Natural killer cell treated with Interleukin-12 subunit alpha and Interleukin-12 subunit beta and Interleukin-15 and Interleukin-18, amount 100 ng/mL, for 72 hours (primary cell): ENCODE measurements at regions not wholly inside any gene's neighbourhood (a gene's known extent, or its start where the extent isn't known, plus 50 kb on each side); places are given as distances from the start of the nearest gene placed in this dataset.

Experiments used
- ATAC-seq, 2 donors: fragments of 150-1000 bp; cut with Tn5 transposase in 1 of 2; sonication (Bioruptor Pico), chemical (Tn5 transposase) in 1 of 2; 2 replicates each; pipeline ENCODE4 v1.10.0; 2021
- DNase-seq: peaks from one replicate; pipeline ENCODE4 v3.0.0; 2022; ENCODE audit warnings: low spot score
- H3K27ac Mint-ChIP-seq, 2 donors: 1 replicate in 1 of 2; 2 replicates in 1 of 2; pipeline ENCODE4 v1.8.0; 2022; ENCODE audit warnings: mixed read lengths in 2 of 2, mild to moderate bottlenecking in 1 of 2, moderate library complexity in 1 of 2
- H3K27me3 Mint-ChIP-seq, 2 donors: 1 replicate in 1 of 2; 2 replicates in 1 of 2; pipeline ENCODE4 v1.8.0; 2022; ENCODE audit warnings: mixed read lengths in 2 of 2
- H3K36me3 Mint-ChIP-seq: one replicate; pipeline ENCODE4 v1.8.0; 2022; ENCODE audit warnings: mixed read lengths
- H3K4me1 Mint-ChIP-seq, 2 donors: 1 replicate in 1 of 2; 2 replicates in 1 of 2; pipeline ENCODE4 v1.8.0; 2022; ENCODE audit warnings: low read depth in 2 of 2, mixed read lengths in 2 of 2, mild to moderate bottlenecking in 1 of 2
- H3K4me3 Mint-ChIP-seq: one replicate; pipeline ENCODE4 v1.8.0; 2022; ENCODE audit warnings: mixed read lengths
- H3K9me3 Mint-ChIP-seq: 2 replicates; pipeline ENCODE4 v1.8.0; 2022; ENCODE audit warnings: mixed read lengths

GRCh38 chr12:124626971-124627411, 59.6 kb upstream of the NCOR2 start:
- ATAC-seq (no peak), DNase-seq (no peak)
- Mint-ChIP-seq H3K9me3 (no peaks in the 10 kb centered on the region), H3K27ac (no peak overlapping the region), H3K36me3 (no peaks in the 10 kb centered on the region), H3K27me3 (peaks cover 0 to 7% of the 10 kb centered on the region in 2 donors), H3K4me1 (peaks cover 0 to 3% of the 10 kb centered on the region in 2 donors), H3K4me3 (no peak overlapping the region)

- Mint-ChIP-seq H3K4me3 (no peak overlapping the region), H3K4me1 (peaks cover 0 to 3% of the 10 kb centered on the region in 2 donors), H3K36me3 (no peaks in the 10 kb centered on the region), H3K27ac (no peak overlapping the region), H3K9me3 (no peaks in the 10 kb centered on the region), H3K27me3 (peaks cover 0 to 7% of the 10 kb centered on the region in 2 donors)
- ATAC-seq = peak in 1 of 2 donors; percentile 30
- no peak for DNase-seq
These were observed 58.7 kb upstream of the NCOR2 start for GRCh38 chr12:124625867-124626675.

- H3K36me3 Mint-ChIP-seq = no peaks in the 10 kb centered on the region
- H3K4me1 Mint-ChIP-seq = peaks cover 0 to 3% of the 10 kb centered on the region in 2 donors
- peaks cover 0 to 7% of the 10 kb centered on the region in 2 donors for H3K27me3 Mint-ChIP-seq
- no peak for DNase-seq
- H3K9me3 Mint-ChIP-seq = no peaks in the 10 kb centered on the region
- no peak overlapping the region for H3K4me3 Mint-ChIP-seq
- H3K27ac Mint-ChIP-seq = no peak overlapping the region
- ATAC-seq = no peak
These were observed 57.4 kb upstream of the NCOR2 start for GRCh38 chr12:124624823-124625222.

GRCh38 chr12:124623344-124624035, 56.1 kb upstream of the NCOR2 start:
- peaks cover 3 to 9% of the 10 kb centered on the region in 2 donors for H3K27me3 Mint-ChIP-seq
- DNase-seq (no peak), ATAC-seq (no peak)
- H3K4me3 Mint-ChIP-seq = no peak overlapping the region
- no peaks in the 10 kb centered on the region for H3K9me3 Mint-ChIP-seq
- no peaks in the 10 kb centered on the region for H3K36me3 Mint-ChIP-seq
- H3K27ac Mint-ChIP-seq = no peak overlapping the region
- H3K4me1 Mint-ChIP-seq = peaks cover 0 to 3% of the 10 kb centered on the region in 2 donors

GRCh38 chr12:124622764-124623163, 55.4 kb upstream of the NCOR2 start:
- Mint-ChIP-seq H3K27me3 (peaks cover 7 to 10% of the 10 kb centered on the region in 2 donors), H3K27ac (no peak overlapping the region), H3K36me3 (no peaks in the 10 kb centered on the region), H3K4me1 (peaks cover 0 to 3% of the 10 kb centered on the region in 2 donors), H3K9me3 (no peaks in the 10 kb centered on the region), H3K4me3 (no peak overlapping the region)
- DNase-seq (no peak), ATAC-seq (no peak)

- H3K27ac Mint-ChIP-seq = no peak overlapping the region
- no peak for DNase-seq
- peaks cover 0 to 3% of the 10 kb centered on the region in 2 donors for H3K4me1 Mint-ChIP-seq
- H3K27me3 Mint-ChIP-seq = peaks cover 7 to 10% of the 10 kb centered on the region in 2 donors
- H3K36me3 Mint-ChIP-seq = no peaks in the 10 kb centered on the region
- no peak overlapping the region for H3K4me3 Mint-ChIP-seq
- ATAC-seq = no peak
- H3K9me3 Mint-ChIP-seq = no peaks in the 10 kb centered on the region
These were observed 54.9 kb upstream of the NCOR2 start for GRCh38 chr12:124622331-124622730.

GRCh38 chr12:124621296-124621660, 53.9 kb upstream of the NCOR2 start:
- no peak for ATAC-seq
- peaks cover 0 to under 1% of the 10 kb centered on the region in 2 donors for H3K4me1 Mint-ChIP-seq

GRCh38 chr12:124620606-124621295, 53.3 kb upstream of the NCOR2 start:
- H3K9me3 Mint-ChIP-seq = no peaks in the 10 kb centered on the region
- peaks cover 7 to 10% of the 10 kb centered on the region in 2 donors for H3K27me3 Mint-ChIP-seq
- H3K4me3 Mint-ChIP-seq = no peak overlapping the region
- H3K4me1 Mint-ChIP-seq = no peaks in the 10 kb centered on the region
- DNase-seq (no peak), ATAC-seq (no peak)
- H3K36me3 Mint-ChIP-seq = no peaks in the 10 kb centered on the region
- no peak overlapping the region for H3K27ac Mint-ChIP-seq

More at GRCh38 chr12:124621296-124621660, 53.9 kb upstream of the NCOR2 start:
- no peak overlapping the region for H3K4me3 Mint-ChIP-seq
- no peak overlapping the region for H3K27ac Mint-ChIP-seq
- no peaks in the 10 kb centered on the region for H3K36me3 Mint-ChIP-seq
- DNase-seq = no peak
- no peaks in the 10 kb centered on the region for H3K9me3 Mint-ChIP-seq
- H3K27me3 Mint-ChIP-seq = peaks cover 7 to 10% of the 10 kb centered on the region in 2 donors

GRCh38 chr12:124618291-124618902, 51.0 kb upstream of the NCOR2 start:
- Mint-ChIP-seq H3K27ac (no peak overlapping the region), H3K4me3 (no peak overlapping the region), H3K27me3 (peaks cover 7 to 10% of the 10 kb centered on the region in 2 donors), H3K9me3 (no peaks in the 10 kb centered on the region), H3K36me3 (no peaks in the 10 kb centered on the region), H3K4me1 (no peaks in the 10 kb centered on the region)
- DNase-seq (no peak), ATAC-seq (no peak)

- DNase-seq (no peak), ATAC-seq (no peak)
- Mint-ChIP-seq H3K4me1 (no peaks in the 10 kb centered on the region), H3K27me3 (peaks cover 10 to 15% of the 10 kb centered on the region in 2 donors), H3K9me3 (no peaks in the 10 kb centered on the region), H3K36me3 (no peaks in the 10 kb centered on the region), H3K27ac (no peak overlapping the region), H3K4me3 (no peak overlapping the region)
These were observed 50.2 kb upstream of the NCOR2 start for GRCh38 chr12:124617615-124618014.
